DOHH2 (cell line): ENCODE measurements at regions not wholly inside any gene's neighbourhood (a gene's known extent, or its start where the extent isn't known, plus 50 kb on each side); places are given as distances from the start of the nearest gene placed in this dataset.

Experiments
- H3F3A ChIP-seq: fragments of 200-600 bp; sonication (generic), shearing (Covaris generic); 2 replicates; pipeline ENCODE4 v1.6.0; 2016; ENCODE audit warnings: antibody characterized with exemption, mild to moderate bottlenecking; ENCODE audit not compliant: control insufficient read depth, insufficient read depth
- H3K27ac ChIP-seq: fragments of 200-600 bp; sonication (generic); 2 replicates; pipeline ENCODE4 v1.5.1; 2014; ENCODE audit warnings: low read depth, mild to moderate bottlenecking, low read length, moderate library complexity
- H3K27me3 ChIP-seq: fragments of 200-600 bp; sonication (generic); 2 replicates; pipeline ENCODE4 v1.6.1; 2014; ENCODE audit warnings: mild to moderate bottlenecking, low read length, mixed read lengths; ENCODE audit not compliant: control insufficient read depth
- H3K36me3 ChIP-seq: fragments of 200-600 bp; sonication (generic); 2 replicates; pipeline ENCODE4 v1.6.1; 2014; ENCODE audit warnings: mild to moderate bottlenecking, low read length, moderate library complexity, mixed read lengths; ENCODE audit not compliant: control insufficient read depth
- H3K4me1 ChIP-seq: fragments of 200-600 bp; sonication (generic); 2 replicates; pipeline ENCODE4 v1.6.1; 2014; ENCODE audit warnings: mild to moderate bottlenecking, low read length, mixed read lengths; ENCODE audit not compliant: control insufficient read depth
- H3K4me2 ChIP-seq: fragments of 200-600 bp; sonication (generic); 2 replicates; pipeline ENCODE4 v1.6.0; 2014; ENCODE audit warnings: mild to moderate bottlenecking, low read length, moderate library complexity
- H3K4me3 ChIP-seq: fragments of 200-600 bp; sonication (generic); 2 replicates; pipeline ENCODE4 v1.5.1; 2014; ENCODE audit warnings: mild to moderate bottlenecking, low read length, mixed read lengths
- H3K79me2 ChIP-seq: fragments of 200-600 bp; sonication (generic); 2 replicates; pipeline ENCODE4 v1.6.1; 2014; ENCODE audit warnings: mild to moderate bottlenecking, low read length, mixed read lengths; ENCODE audit not compliant: control insufficient read depth
- H3K9me2 ChIP-seq: fragments of 200-600 bp; sonication (generic); replicated peaks from 2 replicates; pipeline ENCODE4 v1.6.1; 2014; ENCODE audit warnings: mild to moderate bottlenecking, low read length, mixed read lengths; ENCODE audit not compliant: control insufficient read depth
- H3K9me3 ChIP-seq: fragments of 200-600 bp; sonication (generic); 2 replicates; pipeline ENCODE4 v1.6.1; 2014; ENCODE audit warnings: antibody characterized with exemption, low read length, mixed read lengths; ENCODE audit not compliant: control insufficient read depth, insufficient read depth
- H4K20me1 ChIP-seq: fragments of 200-600 bp; sonication (generic); 2 replicates; pipeline ENCODE4 v1.6.0; 2014; ENCODE audit warnings: low read depth, mild to moderate bottlenecking, antibody characterized with exemption, low read length, moderate library complexity; ENCODE audit not compliant: control insufficient read depth, insufficient read depth
- CTCF ChIP-seq: fragments of 200-600 bp; sonication (generic); IDR thresholded peaks from one replicate; pipeline ENCODE4 v1.5.1; 2014; ENCODE audit warnings: antibody characterized with exemption, mild to moderate bottlenecking, low read depth, low read length; ENCODE audit not compliant: poor library complexity, severe bottlenecking
- EZH2phosphoT487 ChIP-seq: fragments of 200-600 bp; sonication (generic); IDR thresholded peaks from 2 replicates; pipeline ENCODE4 v1.6.1; 2017; ENCODE audit warnings: borderline replicate concordance, mild to moderate bottlenecking, antibody characterized with exemption, low read length, moderate library complexity, mixed read lengths

DNA sequence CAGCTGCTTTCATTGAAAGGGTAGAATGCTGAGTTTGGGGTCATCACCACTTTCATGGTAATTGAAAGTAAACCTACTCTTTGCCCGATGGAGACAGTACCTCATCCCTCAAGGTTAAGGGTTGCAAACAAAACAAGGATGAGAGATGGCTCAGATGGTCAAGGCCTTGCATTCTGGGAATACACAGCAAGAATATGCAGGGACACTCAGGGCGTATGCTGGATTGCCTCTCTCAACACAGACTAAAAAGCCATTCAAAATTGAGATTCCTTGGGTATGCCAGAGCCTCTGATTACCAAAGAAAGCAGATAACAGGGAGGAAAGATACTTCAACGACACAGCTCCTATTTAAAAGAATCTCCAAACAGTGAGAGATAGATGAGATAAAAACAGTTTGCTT, 310.4 kb downstream of the ARAP2 start:
- no peaks in the 10 kb centered on the region for H3K36me3 ChIP-seq
- H3K79me2 ChIP-seq: no peaks in the 10 kb centered on the region
- H3K9me3 ChIP-seq: no peaks in the 10 kb centered on the region
- no peak overlapping the region for H3K27ac ChIP-seq
- no peak overlapping the region for H3K4me3 ChIP-seq
- no peaks in the 10 kb centered on the region for H3K4me1 ChIP-seq
- TF ChIP-seq EZH2phosphoT487: no peak
- no peak for TF ChIP-seq CTCF
- H3F3A ChIP-seq: no peaks in the 10 kb centered on the region
- H4K20me1 ChIP-seq: no peaks in the 10 kb centered on the region
- H3K4me2 ChIP-seq: no peak overlapping the region
- H3K9me2 ChIP-seq: no peaks in the 10 kb centered on the region
- H3K27me3 ChIP-seq: no peaks in the 10 kb centered on the region

DNA sequence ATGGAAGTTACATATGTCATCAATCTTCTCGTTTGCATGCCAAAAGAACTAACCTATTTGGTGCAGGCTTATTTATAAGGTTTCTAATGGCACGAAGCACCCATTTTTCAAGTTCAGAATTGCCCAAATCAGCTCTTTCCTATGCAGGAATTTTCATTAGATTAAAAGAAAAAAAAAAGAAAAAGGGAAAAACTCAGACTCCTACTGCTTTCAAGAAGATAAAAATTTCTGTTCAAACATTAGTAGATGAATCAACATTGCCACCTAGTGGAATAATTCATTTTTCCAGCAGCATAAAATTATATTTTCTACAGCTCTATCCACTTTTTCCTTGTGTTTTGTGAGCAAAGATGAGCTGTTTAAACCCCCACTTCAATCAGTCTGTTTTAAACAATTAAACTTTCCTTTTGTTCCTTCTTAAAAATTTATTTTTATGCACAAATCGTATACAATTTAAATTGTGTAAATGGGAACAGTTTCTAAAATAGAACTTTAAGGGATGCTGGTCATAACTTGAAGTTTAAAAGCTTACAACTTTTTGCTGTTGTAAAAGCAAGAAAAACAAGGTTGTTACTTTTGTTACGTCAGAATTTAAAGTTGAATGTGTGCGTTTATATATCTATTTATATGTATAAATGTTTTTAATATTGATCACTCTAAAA, 309.9 kb downstream of the ARAP2 start:
- Histone ChIP-seq H3K36me3 (no peaks in the 10 kb centered on the region), H3K27me3 (no peaks in the 10 kb centered on the region), H3K9me2 (no peaks in the 10 kb centered on the region), H4K20me1 (no peaks in the 10 kb centered on the region), H3K4me1 (no peaks in the 10 kb centered on the region), H3K4me3 (no peak overlapping the region), H3F3A (no peaks in the 10 kb centered on the region), H3K79me2 (no peaks in the 10 kb centered on the region), H3K27ac (no peak overlapping the region), H3K4me2 (no peak overlapping the region), H3K9me3 (no peaks in the 10 kb centered on the region)
- TF ChIP-seq EZH2phosphoT487: no peak
- TF ChIP-seq CTCF: peak; percentile 58

GRCh38 chr4:35938936-35939335, 305.4 kb downstream of the ARAP2 start:
- H3K36me3 ChIP-seq: no peaks in the 10 kb centered on the region
- H3K4me2 ChIP-seq: no peak overlapping the region

More at GRCh38 chr4:35938936-35939335, 305.4 kb downstream of the ARAP2 start:
- Histone ChIP-seq H3K9me2 (no peaks in the 10 kb centered on the region), H3K4me3 (no peak overlapping the region), H3K4me1 (no peaks in the 10 kb centered on the region), H4K20me1 (no peaks in the 10 kb centered on the region), H3K9me3 (no peaks in the 10 kb centered on the region), H3K27me3 (no peaks in the 10 kb centered on the region), H3F3A (no peaks in the 10 kb centered on the region), H3K79me2 (no peaks in the 10 kb centered on the region), H3K27ac (no peak overlapping the region)
- TF ChIP-seq CTCF (no peak), EZH2phosphoT487 (no peak)
